ENCODE measurements at regions not wholly inside any gene's neighbourhood (a gene's known extent, or its start where the extent isn't known, plus 50 kb on each side); places are given as distances from the start of the nearest gene placed in this dataset.

GRCh38 chr3:98962951-98963350 lies 61.5 kb upstream of the DCBLD2 start:
- no peak for DNase-seq (ENCODE audit: low spot score)

DNA sequence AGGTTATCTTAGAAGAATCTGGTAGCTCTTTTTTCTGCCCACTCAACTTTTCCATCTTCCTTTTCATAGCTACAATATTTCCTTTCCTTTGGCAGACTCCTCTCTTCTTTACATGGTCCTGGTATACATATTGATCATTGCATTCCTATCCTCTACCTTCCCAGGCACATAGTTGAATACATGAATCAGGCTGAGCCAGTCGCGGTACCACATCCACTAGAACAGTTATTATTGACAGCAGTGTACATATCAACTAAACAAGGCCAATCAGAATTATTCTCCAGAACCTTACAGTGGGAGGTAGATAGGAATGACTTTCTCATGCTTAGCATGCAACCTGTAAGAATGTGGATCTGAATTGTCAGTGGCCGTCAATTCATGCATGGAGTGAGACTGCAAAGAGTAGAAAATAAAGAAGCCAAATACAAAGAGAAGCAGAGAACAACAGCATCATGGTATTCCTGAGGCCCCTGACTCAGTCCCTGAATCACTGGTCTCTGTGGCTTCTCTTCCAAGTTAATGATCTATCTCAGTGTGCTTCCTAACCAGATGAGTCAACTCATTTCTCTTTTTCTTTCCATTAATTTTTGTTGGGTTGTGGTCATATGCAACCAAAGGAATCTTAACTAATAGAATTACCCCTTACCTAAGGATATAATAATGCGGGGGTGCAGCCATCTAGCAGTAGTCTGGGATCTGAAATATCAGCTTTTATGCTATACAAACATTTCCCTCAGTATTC lies 60.9 kb upstream of the DCBLD2 start:
- DNase-seq (ENCODE audit: low spot score), result no peak

GRCh38 chr3:98961161-98962155 lies 60.0 kb upstream of the DCBLD2 start:
- no peak for DNase-seq (ENCODE audit: low spot score)

DNA sequence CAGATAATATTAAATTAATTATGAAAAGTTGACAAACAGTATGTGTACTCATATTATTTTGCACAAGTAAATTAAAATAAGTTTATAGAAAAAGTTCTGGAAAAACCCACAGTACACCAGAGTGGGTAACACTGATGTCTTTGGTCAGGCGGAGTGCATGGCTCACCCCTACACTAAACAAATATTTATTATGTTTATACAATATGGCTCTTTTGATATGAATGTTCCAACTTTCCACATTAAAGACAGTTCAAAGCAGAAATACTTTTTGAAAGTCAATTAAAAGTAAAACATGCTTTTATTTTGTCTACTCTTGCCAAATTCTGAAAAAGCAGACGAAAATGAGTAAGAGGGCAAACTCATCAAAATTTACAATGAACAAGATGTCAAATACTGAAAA lies 56.2 kb upstream of the DCBLD2 start:
- no peak for DNase-seq (ENCODE audit: low spot score)

DNA sequence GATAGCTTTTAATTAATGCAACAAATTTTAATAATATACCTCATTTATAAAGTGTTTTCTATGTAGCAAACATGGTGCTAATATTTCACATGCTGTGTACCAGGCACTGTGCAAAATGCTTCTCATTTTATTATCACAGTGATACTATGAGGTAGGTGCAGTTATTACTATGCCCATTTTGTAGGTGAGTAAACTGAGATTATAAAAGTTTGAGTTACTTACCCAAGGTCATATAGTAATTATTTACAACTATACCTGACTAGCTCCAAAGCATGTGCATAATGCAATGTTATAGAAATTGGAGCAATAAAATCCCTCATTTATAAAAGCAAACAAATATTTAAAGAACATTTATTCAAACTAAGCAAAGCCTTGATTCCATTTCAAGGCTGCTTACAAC lies 54.5 kb upstream of the DCBLD2 start:
- DNase-seq (ENCODE audit: low spot score), result no peak

DNA sequence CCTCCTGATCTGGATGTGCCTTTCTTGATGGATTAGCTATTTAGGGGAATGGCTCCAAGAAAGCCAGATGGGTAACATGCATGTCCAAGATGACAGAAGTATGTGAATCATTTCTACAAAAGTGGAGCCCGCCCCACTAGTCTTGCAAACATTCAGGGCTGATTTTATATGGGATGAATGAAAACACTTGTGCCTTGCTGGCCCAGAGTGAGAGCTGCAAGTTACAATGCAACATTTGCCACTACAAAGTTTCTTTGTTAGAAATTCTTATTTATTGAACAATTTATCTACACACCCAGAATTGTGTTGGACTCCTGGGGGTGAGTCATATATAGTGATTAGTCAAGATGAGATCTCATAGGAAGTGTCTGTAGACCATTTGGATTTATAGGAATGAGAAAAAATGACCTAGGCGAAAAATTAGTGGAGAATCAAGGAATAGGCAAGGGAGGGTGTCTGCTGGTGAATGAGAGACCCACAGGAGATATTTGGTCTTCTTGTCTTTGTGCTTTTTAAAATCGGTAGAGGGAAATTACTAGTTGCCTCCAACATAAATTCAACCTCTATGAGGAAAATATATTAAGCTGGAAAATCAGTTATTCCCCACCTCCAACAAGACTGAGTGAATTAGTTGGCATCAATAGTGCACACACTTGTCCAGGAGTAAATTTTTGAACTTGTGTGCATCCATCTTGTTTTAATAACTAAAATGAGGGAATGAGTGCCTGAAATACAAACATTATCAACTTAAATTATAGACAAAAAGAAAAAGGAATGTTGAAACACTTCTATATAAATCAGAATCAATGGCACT lies 53.5 kb upstream of the DCBLD2 start:
- DNase-seq (ENCODE audit: low spot score), result no peak

- DNase-seq (ENCODE audit: low spot score), result no peak
Measured at GRCh38 chr3:98954242-98954641, 52.7 kb upstream of the DCBLD2 start.

- DNase-seq (ENCODE audit: low spot score), result no peak
Measured at GRCh38 chr3:98952404-98952803, 50.9 kb upstream of the DCBLD2 start.
